ENCODE measurements at regions not wholly inside any gene's neighbourhood (a gene's known extent, or its start where the extent isn't known, plus 50 kb on each side); places are given as distances from the start of the nearest gene placed in this dataset.

GRCh38 chr14:48417715-48418500, 742.5 kb upstream of the MDGA2 start:
- no peaks in the 10 kb centered on the region for H4K20me1 ChIP-seq (ENCODE audit: insufficient read depth, low read length)
- no peak overlapping the region for H3K27ac ChIP-seq (ENCODE audit: low read depth in 1 of 2, low read length in 2 of 2)
- H3K4me3 ChIP-seq (replicated peaks in 1 of 3; ENCODE audit: low read depth in 2 of 3, low read length in 3 of 3) = no peak overlapping the region
- 92% methylated on average over 3 of the region's 4 CpGs for WGBS (ENCODE audit: insufficient coverage)
- H3K4me1 Mint-ChIP-seq = no peaks in the 10 kb centered on the region
- H3K27ac Mint-ChIP-seq = no peak overlapping the region
- no peaks in the 10 kb centered on the region for H3K4me1 ChIP-seq (ENCODE audit: control insufficient read depth in 1 of 2, insufficient read depth in 2 of 2, low read length in 2 of 2)
- no peaks in the 10 kb centered on the region for H3K36me3 ChIP-seq (replicated peaks in 1 of 2; ENCODE audit: control insufficient read depth in 1 of 2, insufficient read depth in 2 of 2, low read length in 2 of 2)
- peaks cover 2 to 11% (median 8%) of the 10 kb centered on the region in 7 donors for H3K9me3 Mint-ChIP-seq
- peaks cover 0 to 1% (median 0%) of the 10 kb centered on the region in 3 donors for H3K27me3 Mint-ChIP-seq (ENCODE audit: low read depth in 3 of 3)
- no peak for TF ChIP-seq CTCF (IDR thresholded peaks at IDR 0.05)
- DNase-seq = no peak
- no peak overlapping the region for H3K4me2 ChIP-seq (replicated peaks; ENCODE audit: extremely low read depth, low read length, poor library complexity, severe bottlenecking)
- H3K9ac ChIP-seq (ENCODE audit: insufficient read depth, low read length, poor library complexity, severe bottlenecking) = no peak overlapping the region
- no peaks in the 10 kb centered on the region for H3K79me2 ChIP-seq (ENCODE audit: insufficient read depth, low read length)
- intact Hi-C loops (cut with micrococcal nuclease) = no loop called here
- H3K36me3 Mint-ChIP-seq = no peaks in the 10 kb centered on the region
- H3K4me3 Mint-ChIP-seq = no peak overlapping the region
- H3K9me3 ChIP-seq (replicated peaks in 1 of 2; ENCODE audit: control insufficient read depth in 1 of 2, insufficient read depth in 1 of 2, low read length in 2 of 2) = peaks cover 6 to 11% of the 10 kb centered on the region in 2 donors
- no peaks in the 10 kb centered on the region for H3K27me3 ChIP-seq (ENCODE audit: control insufficient read depth in 2 of 2, insufficient read depth in 2 of 2, low read length in 2 of 2)
- H2AFZ ChIP-seq (ENCODE audit: insufficient read depth, low read depth, low read length, poor library complexity, severe bottlenecking) = no peak overlapping the region

DNA sequence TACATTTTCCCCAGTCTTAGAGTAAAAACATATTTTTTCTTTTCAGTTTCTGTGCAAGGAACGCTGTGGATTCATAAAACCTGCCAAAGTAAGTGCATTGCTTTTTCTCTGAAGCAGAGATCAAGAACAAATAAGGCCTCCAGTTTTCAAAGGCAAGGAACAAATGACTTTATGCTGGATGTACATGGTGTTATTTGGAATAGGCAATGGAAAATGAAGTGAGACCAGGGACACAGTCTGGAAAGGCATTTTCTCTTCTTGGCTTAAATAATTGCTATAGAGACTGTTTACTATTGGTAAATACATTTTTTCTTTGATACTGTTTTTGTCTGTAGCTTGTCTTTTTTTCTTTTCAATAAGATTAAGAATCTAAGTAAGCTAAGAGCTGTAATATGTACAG, 725.9 kb upstream of the MDGA2 start:
- Histone ChIP-seq H3K4me1 (ENCODE audit: control insufficient read depth in 1 of 2, insufficient read depth in 2 of 2, low read length in 2 of 2) (no peaks in the 10 kb centered on the region), H3K4me2 (replicated peaks; ENCODE audit: extremely low read depth, low read length, poor library complexity, severe bottlenecking) (no peak overlapping the region), H3K27me3 (ENCODE audit: control insufficient read depth in 2 of 2, insufficient read depth in 2 of 2, low read length in 2 of 2) (no peaks in the 10 kb centered on the region), H4K20me1 (ENCODE audit: insufficient read depth, low read length) (no peaks in the 10 kb centered on the region), H3K9me3 (replicated peaks in 1 of 2; ENCODE audit: control insufficient read depth in 1 of 2, insufficient read depth in 1 of 2, low read length in 2 of 2) (no peaks in the 10 kb centered on the region), H3K36me3 (replicated peaks in 1 of 2; ENCODE audit: control insufficient read depth in 1 of 2, insufficient read depth in 2 of 2, low read length in 2 of 2) (no peaks in the 10 kb centered on the region), H3K9ac (ENCODE audit: insufficient read depth, low read length, poor library complexity, severe bottlenecking) (no peak overlapping the region), H3K27ac (ENCODE audit: low read depth in 1 of 2, low read length in 2 of 2) (no peak overlapping the region), H3K79me2 (ENCODE audit: insufficient read depth, low read length) (no peaks in the 10 kb centered on the region), H3K4me3 (replicated peaks in 1 of 3; ENCODE audit: low read depth in 2 of 3, low read length in 3 of 3) (no peak overlapping the region), H2AFZ (ENCODE audit: insufficient read depth, low read depth, low read length, poor library complexity, severe bottlenecking) (no peak overlapping the region)
- TF ChIP-seq CTCF (IDR thresholded peaks at IDR 0.05) = no peak
- no peaks in the 10 kb centered on the region for H3K36me3 Mint-ChIP-seq
- no peak overlapping the region for H3K27ac Mint-ChIP-seq
- no peak overlapping the region for H3K4me3 Mint-ChIP-seq
- intact Hi-C loops (cut with micrococcal nuclease) = no loop called here
- DNase-seq = no peak
- no peaks in the 10 kb centered on the region for H3K4me1 Mint-ChIP-seq
- WGBS (ENCODE audit: insufficient coverage) = no CpG with 5 or more reads among the region's 1 CpG
- H3K9me3 Mint-ChIP-seq = no peaks in the 10 kb centered on the region
- H3K27me3 Mint-ChIP-seq (ENCODE audit: low read depth in 3 of 3) = no peaks in the 10 kb centered on the region
